Left colon (tissue), 2 donors: ENCODE measurements at regions not wholly inside any gene's neighbourhood (a gene's known extent, or its start where the extent isn't known, plus 50 kb on each side); places are given as distances from the start of the nearest gene placed in this dataset.
A peak's percentile ranks its signal among the peaks of the same experiment; 100 is the strongest.

Experiments
- ATAC-seq: fragments of 200-7000 bp; cut with Tn5 transposase; one replicate; pipeline ENCODE4 v1.9.1; 2020; ENCODE audit warnings: mild to moderate bottlenecking, moderate library complexity
- DNase-seq, 2 donors: peaks; one replicate each; pipeline ENCODE4 v3.0.0-alpha.2; 2020
- intact Hi-C, 2 donors: fragments of 100-400 bp; cut with DNase I in 1 of 2; cut with micrococcal nuclease in 1 of 2; formaldehyde crosslinking; loops; one replicate each; pipeline versions ENCODE4 v1.11.2 to v1.14.0; 2022; cut with DNase I, micrococcal nuclease
- donor health status: DM: no; HTN: no; CAD: no.
- donor health status: DM: yes; HTN: yes; CAD: no.

GRCh38 chr14:65237023-65237814, 134.9 kb upstream of the MAX start:
- DNase-seq (no peak), ATAC-seq (no peak)
- intact Hi-C loops = no loop called here

GRCh38 chr14:65237941-65238340, 135.6 kb upstream of the MAX start:
- ATAC-seq = peak; percentile 52
- intact Hi-C loops = no loop called here
- DNase-seq = no peak

DNA sequence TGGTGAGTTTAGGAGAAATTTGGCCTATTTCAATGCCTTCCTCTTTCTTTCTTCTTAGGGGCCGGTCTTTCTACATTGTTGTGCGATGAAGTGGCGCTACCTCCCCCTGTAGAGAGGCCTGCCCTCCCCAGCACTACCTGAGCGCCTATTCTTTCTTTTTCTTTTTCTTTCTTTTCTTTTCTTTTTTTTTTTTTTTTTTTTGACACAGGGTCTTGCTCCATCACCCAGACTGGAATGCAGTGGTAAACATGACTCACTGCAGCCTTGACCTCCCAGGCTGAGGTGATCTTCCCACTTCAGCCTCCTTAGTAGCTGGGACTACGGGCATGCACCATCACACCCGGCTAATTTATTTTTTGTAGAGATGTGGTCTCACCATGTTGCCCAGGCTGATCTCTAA, 136.1 kb upstream of the MAX start:
- intact Hi-C loops = no loop called here
- DNase-seq (no peak), ATAC-seq (no peak)

GRCh38 chr14:65239143-65239937, 137.0 kb upstream of the MAX start:
- ATAC-seq (peak; percentile 98), DNase-seq (peak; percentile 52 to 63)
- intact Hi-C loops = no loop called here

- intact Hi-C loops = no loop called here
- ATAC-seq = no peak
Measured at GRCh38 chr14:65239938-65240296, 137.6 kb upstream of the MAX start.

GRCh38 chr14:65241125-65241752, 138.9 kb upstream of the MAX start:
- ATAC-seq (no peak), DNase-seq (no peak)

More at GRCh38 chr14:65239938-65240296, 137.6 kb upstream of the MAX start:
- DNase-seq = no peak

DNA sequence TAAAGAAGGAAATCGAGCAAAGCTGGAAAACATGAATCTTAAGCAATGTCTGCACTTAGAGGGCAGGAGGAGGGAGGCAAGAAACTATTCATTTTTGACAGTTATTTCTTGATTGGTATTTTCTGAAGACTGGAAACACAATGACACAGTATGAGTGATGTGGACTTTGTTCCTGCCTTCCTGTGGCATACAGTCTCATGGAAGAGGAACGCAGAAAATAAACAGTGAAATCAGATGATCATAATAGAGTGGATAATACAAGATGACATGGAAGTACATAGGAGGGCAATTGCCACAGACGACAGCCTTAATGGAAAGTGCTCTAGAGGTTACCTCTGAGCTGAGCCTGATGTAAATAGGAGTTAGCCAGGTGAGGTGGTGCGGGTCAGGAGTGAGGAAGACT, 140.4 kb upstream of the MAX start:
- ATAC-seq (no peak), DNase-seq (no peak)
- intact Hi-C loops = no loop called here

More at GRCh38 chr14:65241125-65241752, 138.9 kb upstream of the MAX start:
- intact Hi-C loops = no loop called here

DNA sequence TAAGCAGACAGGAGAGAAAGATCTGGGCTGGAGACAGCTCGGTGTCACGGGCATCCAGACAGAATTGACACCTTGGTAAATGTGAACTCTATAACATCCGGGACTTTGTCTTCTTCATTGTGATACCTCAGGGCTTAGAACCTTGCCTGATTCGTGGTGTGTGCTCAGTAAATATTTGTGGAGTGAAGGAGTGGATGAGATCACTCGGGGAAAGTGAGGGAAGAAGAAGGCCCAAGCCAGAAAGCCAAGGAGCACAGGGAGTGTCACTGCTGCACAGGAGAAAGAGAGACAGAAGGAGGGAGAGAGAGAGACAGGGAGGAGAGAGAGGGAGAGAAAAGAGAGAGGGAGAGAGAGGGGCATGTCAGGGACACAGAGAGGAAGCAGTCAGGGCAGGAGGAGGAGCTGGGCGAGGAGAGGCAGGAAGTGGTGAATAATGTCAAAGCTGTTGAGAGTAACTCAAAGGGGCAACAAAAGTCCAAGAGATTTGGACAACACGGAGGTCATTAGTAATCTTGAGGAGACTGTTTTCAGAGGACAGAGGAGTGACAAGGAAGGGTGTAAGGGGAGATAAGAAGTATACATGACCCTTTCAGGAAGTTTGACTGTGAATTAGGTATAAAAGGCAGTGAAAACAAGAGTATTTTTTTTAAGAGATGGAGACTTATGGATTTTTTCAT, 141.6 kb upstream of the MAX start:
- ATAC-seq (no peak), DNase-seq (peak in 1 of 2 donors; percentile 24)
- intact Hi-C loops = no loop called here

DNA sequence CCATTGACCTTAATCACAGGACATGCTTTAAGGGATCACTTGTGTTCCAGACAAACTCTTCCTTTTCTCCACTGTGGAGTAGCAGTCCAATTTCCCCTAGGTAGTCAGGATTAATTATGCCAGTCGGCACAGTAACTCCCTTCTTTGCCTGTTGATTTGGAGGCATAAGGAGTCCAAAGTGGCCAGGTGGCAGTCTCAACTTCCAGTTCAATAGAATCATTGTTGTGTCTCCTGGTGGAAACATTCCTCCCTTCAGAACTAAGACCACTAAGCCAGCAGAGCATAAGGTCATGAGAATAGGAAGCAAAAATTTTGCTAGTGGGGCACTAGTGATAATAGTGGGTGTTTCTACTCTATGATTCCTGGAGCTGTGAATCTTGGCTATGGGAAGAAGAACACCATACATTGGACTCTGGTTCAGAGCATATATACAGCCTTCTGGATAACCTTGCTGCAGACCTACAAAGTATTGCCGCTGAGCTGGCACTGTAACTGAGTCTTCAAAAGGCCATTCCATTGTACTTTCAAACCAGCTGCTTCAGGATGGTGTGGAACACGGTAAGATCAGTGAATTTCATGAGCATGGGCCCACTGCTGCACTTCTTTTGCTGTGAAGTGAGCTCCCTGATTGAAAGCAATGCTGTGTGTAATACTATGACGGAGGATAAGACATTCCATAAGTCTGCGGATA, 147.3 kb upstream of the MAX start:
- intact Hi-C loops = no loop called here
- ATAC-seq (no peak), DNase-seq (no peak)

DNA sequence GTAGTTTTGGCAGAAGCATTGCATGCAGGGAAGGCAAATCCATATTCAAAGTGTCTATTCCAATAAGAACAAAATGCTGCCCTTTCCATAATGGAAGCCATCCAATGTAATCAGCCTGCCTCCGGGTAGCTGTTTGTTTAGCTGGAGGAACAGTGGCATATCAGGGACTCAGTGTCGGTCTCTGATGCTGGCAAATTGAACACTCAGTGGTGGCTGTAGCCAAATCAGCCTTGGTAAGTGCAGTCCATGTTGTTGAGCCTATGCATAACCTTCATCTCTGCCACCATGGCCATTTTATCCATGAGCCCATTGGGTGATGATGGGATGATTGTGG, 147.8 kb upstream of the MAX start:
- ATAC-seq (peak; percentile 60), DNase-seq (no peak)
- intact Hi-C loops = no loop called here

- intact Hi-C loops = no loop called here
- no peak for ATAC-seq
- no peak for DNase-seq
Measured at GRCh38 chr14:65251213-65251612, 148.9 kb upstream of the MAX start.

DNA sequence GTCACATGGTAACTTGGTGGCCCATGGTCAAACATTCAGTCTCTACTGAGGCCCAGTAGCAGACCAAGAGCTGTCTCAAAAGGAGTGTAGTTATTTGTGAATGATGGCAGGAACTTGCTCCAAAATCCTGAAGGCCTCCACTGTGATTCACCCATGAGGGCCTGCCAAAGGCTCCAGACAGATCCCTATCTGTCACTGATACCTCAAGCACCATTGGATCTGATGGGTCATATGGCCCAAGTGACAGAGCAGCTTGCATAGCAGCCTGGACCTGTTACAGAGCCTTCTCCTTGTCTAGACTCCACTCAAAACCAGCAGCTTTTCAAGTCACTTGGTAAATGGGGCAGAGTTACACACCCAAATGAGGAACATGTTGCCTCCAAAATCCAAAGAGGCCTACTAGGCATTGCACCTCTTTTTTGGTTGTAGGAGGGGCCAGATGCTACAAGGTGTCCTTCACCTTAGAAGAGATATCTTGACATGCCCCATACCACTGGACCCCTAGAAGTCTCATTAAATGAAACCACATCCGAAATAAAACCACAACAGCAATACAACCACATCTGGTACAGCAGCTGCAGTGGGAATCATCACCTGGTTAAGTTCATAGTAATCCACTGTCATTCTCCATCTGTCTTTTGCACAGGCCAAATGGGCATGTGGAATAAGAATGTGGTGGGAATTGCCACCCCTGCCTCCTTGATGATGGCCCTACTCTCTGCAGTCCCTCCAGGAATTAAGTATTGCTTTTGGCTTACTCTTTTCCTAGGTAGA, 150.4 kb upstream of the MAX start:
- no peak for DNase-seq
- ATAC-seq = no peak
- intact Hi-C loops = no loop called here

GRCh38 chr14:65255029-65255545, 152.8 kb upstream of the MAX start:
- no peak for ATAC-seq

GRCh38 chr14:65255583-65256461, 153.5 kb upstream of the MAX start:
- intact Hi-C loops = no loop called here
- DNase-seq = peak; percentile 86 to 91
- peak; percentile 90 for ATAC-seq

More at GRCh38 chr14:65255029-65255545, 152.8 kb upstream of the MAX start:
- intact Hi-C loops = no loop called here
- DNase-seq = no peak

DNA sequence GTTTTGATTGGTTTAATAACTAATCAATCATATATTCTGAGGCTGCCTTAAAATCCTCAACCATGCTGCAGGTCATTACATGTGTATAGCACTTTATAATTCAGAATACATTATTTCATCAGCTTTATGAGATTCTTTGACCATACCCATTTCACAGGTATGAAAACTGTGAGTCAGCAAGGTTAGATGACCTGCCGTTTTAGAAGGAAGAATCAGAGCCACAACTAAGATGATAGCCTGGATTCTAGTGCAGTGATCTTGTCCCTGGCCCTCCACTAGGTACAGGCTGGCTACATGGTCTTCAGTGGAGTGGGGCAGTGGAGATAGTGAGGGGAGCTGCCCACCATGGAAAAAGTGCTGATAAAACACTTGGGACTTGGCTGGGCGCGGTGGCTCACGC, 154.4 kb upstream of the MAX start:
- ATAC-seq = no peak

DNA sequence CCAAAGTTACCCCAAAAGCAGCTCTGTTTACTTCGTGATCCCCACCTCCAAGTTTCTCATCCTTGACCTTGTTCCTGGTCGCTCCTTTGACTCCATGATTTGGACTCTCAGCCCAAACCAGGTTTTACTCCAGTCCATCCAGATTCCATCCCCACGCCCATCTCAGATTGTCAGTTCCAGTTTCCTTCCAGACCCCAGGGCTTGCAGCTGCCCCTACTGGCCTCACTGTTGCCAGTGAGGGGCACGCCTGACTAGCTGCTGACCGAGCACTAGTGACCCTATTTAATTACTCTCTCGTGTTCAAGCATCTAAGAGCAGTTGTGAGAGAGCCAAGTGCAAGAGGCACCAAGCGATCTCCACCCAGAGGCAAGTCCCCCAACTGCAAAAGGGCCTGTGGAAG, 155.1 kb upstream of the FUT8 start:
- intact Hi-C loops = no loop called here
- DNase-seq = no peak
- no peak for ATAC-seq

More for the DNA sequence above, 154.4 kb upstream of the MAX start:
- DNase-seq = no peak
- intact Hi-C loops = no loop called here

GRCh38 chr14:65258391-65258790, 154.1 kb upstream of the FUT8 start:
- ATAC-seq (no peak), DNase-seq (no peak)
- intact Hi-C loops = no loop called here
